ENCODE measurements at regions not wholly inside any gene's neighbourhood (a gene's known extent, or its start where the extent isn't known, plus 50 kb on each side); places are given as distances from the start of the nearest gene placed in this dataset.

- CTCF ChIA-PET: no interaction called here
- H3K27ac Mint-ChIP-seq: no peak overlapping the region
- no peaks in the 10 kb centered on the region for H3K27me3 Mint-ChIP-seq (ENCODE audit: low read depth)
- peaks cover 7% of the 10 kb centered on the region for H3K4me1 Mint-ChIP-seq
- POLR2A ChIA-PET: no interaction called here
- peaks cover 17% of the 10 kb centered on the region for H3K36me3 Mint-ChIP-seq
- ATAC-seq (no peak), DNase-seq (ENCODE audit: low spot score) (no peak)
- peaks cover 32% of the 10 kb centered on the region for H3K9me3 Mint-ChIP-seq
- H3K4me3 Mint-ChIP-seq: no peak overlapping the region
- TF ChIP-seq KAT7 (CRISPR knock-in tag; IDR thresholded peaks at IDR 0.05; ENCODE audit: borderline replicate concordance): no peak
- no peak for TF ChIP-seq MXD4 (CRISPR knock-in tag; IDR thresholded peaks at IDR 0.05; ENCODE audit: borderline replicate concordance)
- TF ChIP-seq CREM (CRISPR knock-in tag; IDR thresholded peaks at IDR 0.05): no peak
- TF ChIP-seq ZNF281 (CRISPR knock-in tag; IDR thresholded peaks at IDR 0.05): no peak
- no peak for TF ChIP-seq E2F4 (CRISPR knock-in tag; IDR thresholded peaks at IDR 0.05; ENCODE audit: borderline replicate concordance, low read depth)
- no peak for TF ChIP-seq IRF2 (CRISPR knock-in tag; IDR thresholded peaks at IDR 0.05; ENCODE audit: borderline replicate concordance, low read depth)
- TF ChIP-seq PREB (CRISPR knock-in tag; IDR thresholded peaks at IDR 0.05; ENCODE audit: borderline replicate concordance): no peak
- no peak for TF ChIP-seq FOXP4 (CRISPR knock-in tag; IDR thresholded peaks at IDR 0.05)
- TF ChIP-seq NFATC4 (CRISPR knock-in tag; IDR thresholded peaks at IDR 0.05): no peak
- TF ChIP-seq ESRRA (CRISPR knock-in tag; IDR thresholded peaks at IDR 0.05; ENCODE audit: borderline replicate concordance): no peak
- TF ChIP-seq CTCF (IDR thresholded peaks at IDR 0.05): no peak
- TF ChIP-seq USF2 (CRISPR knock-in tag; IDR thresholded peaks at IDR 0.05): no peak
- TF ChIP-seq ZNF425 (CRISPR knock-in tag; conservative IDR thresholded peaks at IDR 0.05): no peak
- TF ChIP-seq ZNF396 (CRISPR knock-in tag; IDR thresholded peaks at IDR 0.05; ENCODE audit: borderline replicate concordance): no peak
- TF ChIP-seq FOXP1 (CRISPR knock-in tag; IDR thresholded peaks at IDR 0.05; ENCODE audit: borderline replicate concordance): no peak
These were observed 230.9 kb downstream of the LTN1 start for GRCh38 chr21:28761674-28762356.
